ENCODE measurements at regions not wholly inside any gene's neighbourhood (a gene's known extent, or its start where the extent isn't known, plus 50 kb on each side); places are given as distances from the start of the nearest gene placed in this dataset.

DNA sequence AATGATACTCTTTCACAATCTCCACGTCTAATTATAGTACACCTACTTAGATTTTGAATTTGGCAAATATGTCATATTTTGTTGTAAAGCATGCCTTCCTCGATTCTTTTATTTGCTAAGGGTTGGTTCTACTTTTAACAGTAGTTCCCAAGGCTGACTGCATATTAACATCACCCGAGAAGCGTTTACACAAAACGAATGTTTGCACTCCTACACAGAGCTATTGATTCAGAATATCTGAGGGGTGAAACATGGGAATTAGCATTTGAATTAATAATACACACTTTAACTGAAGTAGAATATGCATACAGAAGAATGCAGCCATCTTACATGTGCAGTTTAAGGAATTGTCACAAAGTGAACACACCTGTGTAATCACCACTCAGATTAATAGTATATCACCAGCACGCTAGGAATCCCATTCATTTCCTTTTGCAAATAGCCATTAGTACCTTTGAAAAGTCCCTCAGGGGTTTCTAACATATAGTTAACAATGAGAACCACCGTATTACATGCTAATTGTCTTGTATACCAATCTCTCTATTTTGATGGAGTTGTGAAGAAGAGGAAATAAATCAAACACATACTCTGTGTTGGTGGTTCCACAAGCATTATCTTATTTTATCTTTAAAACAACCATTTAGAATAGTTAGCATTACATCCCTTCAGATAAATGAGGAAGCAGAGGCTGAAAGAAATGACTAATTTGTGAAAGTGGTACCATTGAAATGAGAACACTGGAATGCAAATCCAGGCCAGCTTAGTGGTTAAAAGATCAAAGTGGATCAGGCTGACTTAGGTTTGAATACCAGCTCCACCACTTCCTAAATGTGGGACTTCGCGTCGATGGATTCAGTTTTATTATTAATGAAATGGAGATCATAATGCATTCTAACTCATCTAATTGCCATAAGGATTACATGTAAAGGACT is 317.6 kb downstream of the HDGFL1 start:
- Mint-ChIP-seq H3K27ac (no peak overlapping the region), H3K36me3 (ENCODE audit: low read depth) (peaks cover 4% of the 10 kb centered on the region), H3K4me3 (no peak overlapping the region), H3K4me1 (peaks cover 19% of the 10 kb centered on the region), H3K9me3 (peaks cover 6% of the 10 kb centered on the region), H3K27me3 (ENCODE audit: low read depth, poor library complexity) (peaks cover 4% of the 10 kb centered on the region)
- TF ChIP-seq, protein P1, sequence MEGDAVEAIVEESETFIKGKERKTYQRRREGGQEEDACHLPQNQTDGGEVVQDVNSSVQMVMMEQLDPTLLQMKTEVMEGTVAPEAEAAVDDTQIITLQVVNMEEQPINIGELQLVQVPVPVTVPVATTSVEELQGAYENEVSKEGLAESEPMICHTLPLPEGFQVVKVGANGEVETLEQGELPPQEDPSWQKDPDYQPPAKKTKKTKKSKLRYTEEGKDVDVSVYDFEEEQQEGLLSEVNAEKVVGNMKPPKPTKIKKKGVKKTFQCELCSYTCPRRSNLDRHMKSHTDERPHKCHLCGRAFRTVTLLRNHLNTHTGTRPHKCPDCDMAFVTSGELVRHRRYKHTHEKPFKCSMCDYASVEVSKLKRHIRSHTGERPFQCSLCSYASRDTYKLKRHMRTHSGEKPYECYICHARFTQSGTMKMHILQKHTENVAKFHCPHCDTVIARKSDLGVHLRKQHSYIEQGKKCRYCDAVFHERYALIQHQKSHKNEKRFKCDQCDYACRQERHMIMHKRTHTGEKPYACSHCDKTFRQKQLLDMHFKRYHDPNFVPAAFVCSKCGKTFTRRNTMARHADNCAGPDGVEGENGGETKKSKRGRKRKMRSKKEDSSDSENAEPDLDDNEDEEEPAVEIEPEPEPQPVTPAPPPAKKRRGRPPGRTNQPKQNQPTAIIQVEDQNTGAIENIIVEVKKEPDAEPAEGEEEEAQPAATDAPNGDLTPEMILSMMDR (IDR thresholded peaks at IDR 0.05) = no peak
- DNase-seq = no peak

GRCh38 chr6:22888163-22888752 is 318.9 kb downstream of the HDGFL1 start:
- TF ChIP-seq, protein P1 (IDR thresholded peaks at IDR 0.05) = no peak
- Mint-ChIP-seq H3K9me3 (peaks cover 6% of the 10 kb centered on the region), H3K27ac (no peak overlapping the region), H3K4me1 (peaks cover 10% of the 10 kb centered on the region), H3K36me3 (ENCODE audit: low read depth) (peaks cover 4% of the 10 kb centered on the region), H3K4me3 (no peak overlapping the region), H3K27me3 (ENCODE audit: low read depth, poor library complexity) (peaks cover 4% of the 10 kb centered on the region)
- no peak for DNase-seq

DNA sequence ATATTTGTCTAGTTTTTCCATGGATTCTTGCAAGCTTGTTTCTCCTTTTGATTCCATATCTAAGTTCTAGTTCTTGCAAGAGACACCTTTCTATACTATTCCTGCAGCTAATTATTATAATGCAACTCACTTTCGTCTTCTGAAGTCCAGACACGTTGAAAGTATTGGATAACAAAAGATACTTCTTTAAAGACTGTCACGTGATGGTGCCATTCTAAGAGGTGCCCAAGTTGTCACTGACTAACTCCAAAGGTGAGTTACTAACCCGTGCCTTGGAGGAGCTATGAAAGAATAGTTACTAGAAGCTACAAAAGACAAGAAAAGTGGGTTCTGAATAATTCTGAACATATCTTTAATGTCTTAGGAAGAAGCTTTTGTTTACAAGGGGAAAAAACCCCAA is 322.6 kb downstream of the HDGFL1 start:
- Mint-ChIP-seq H3K27ac (no peak overlapping the region), H3K4me1 (no peaks in the 10 kb centered on the region), H3K9me3 (no peaks in the 10 kb centered on the region), H3K36me3 (ENCODE audit: low read depth) (no peaks in the 10 kb centered on the region), H3K4me3 (no peak overlapping the region), H3K27me3 (ENCODE audit: low read depth, poor library complexity) (no peaks in the 10 kb centered on the region)
- TF ChIP-seq, protein P1 (IDR thresholded peaks at IDR 0.05) = no peak
- no peak for DNase-seq

DNA sequence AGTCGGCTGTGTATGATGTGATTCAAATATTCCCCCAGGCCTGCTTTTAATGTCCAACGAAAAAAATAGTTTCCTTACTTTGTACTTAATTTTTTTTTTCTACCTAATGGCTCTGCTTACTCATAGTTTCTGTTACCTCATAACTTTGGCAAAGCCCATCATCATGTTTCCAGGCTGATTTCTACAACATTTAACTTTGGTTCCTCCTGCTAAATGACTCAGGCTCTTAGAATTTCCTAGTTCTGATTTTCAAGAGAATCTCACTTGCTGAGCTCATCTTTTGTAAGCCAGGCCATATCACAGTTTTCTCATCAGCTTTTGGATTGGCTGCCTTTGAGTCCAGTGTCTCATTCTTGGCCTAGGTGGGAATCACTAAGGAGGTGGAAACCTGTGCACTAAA is 323.1 kb downstream of the HDGFL1 start:
- Mint-ChIP-seq H3K4me3 (no peak overlapping the region), H3K9me3 (no peaks in the 10 kb centered on the region), H3K27ac (no peak overlapping the region), H3K36me3 (ENCODE audit: low read depth) (no peaks in the 10 kb centered on the region), H3K4me1 (no peaks in the 10 kb centered on the region), H3K27me3 (ENCODE audit: low read depth, poor library complexity) (no peaks in the 10 kb centered on the region)
- TF ChIP-seq, protein P1 (IDR thresholded peaks at IDR 0.05) = no peak
- no peak for DNase-seq

DNA sequence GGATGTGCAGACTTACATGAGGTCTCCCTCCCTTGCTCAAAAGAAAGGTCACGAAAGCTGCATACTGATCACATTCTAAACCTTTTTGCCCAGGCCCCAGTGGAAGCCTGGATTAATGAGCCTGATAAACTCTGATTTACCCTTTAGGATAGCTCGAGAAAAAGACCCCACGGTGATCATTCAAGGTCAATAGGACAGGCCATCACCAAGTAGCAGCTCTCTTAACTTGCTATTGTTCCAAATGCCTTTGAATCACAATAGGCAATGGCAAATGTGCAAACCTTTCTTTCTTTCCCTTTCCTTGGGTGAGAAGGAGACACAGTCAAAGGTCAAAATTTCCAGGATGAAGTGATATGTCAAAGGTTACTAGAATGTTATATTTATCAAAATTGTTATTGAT is 327.3 kb downstream of the HDGFL1 start:
- Mint-ChIP-seq H3K27ac (no peak overlapping the region), H3K4me1 (no peaks in the 10 kb centered on the region), H3K9me3 (no peaks in the 10 kb centered on the region), H3K4me3 (no peak overlapping the region), H3K27me3 (ENCODE audit: low read depth, poor library complexity) (no peaks in the 10 kb centered on the region), H3K36me3 (ENCODE audit: low read depth) (no peaks in the 10 kb centered on the region)
- TF ChIP-seq, protein P1 (IDR thresholded peaks at IDR 0.05) = no peak
- no peak for DNase-seq

Data from nephron progenitor cell (in vitro differentiated cells).